H9 (cell line): ENCODE measurements at regions not wholly inside any gene's neighbourhood (a gene's known extent, or its start where the extent isn't known, plus 50 kb on each side); places are given as distances from the start of the nearest gene placed in this dataset.

Experiments
- DNase-seq: peaks from one replicate; pipeline ENCODE4 v3.0.0-alpha.2; 2017
- H2AFZ ChIP-seq: one replicate; pipeline ENCODE4 v1.6.1; 2013; ENCODE audit warnings: mild to moderate bottlenecking, low read length, control low read depth, moderate library complexity
- H2AK5ac ChIP-seq: 2 replicates; pipeline ENCODE4 v1.6.1; 2013; ENCODE audit warnings: low read length, control low read depth, mixed read lengths; ENCODE audit not compliant: insufficient read length
- H2BK120ac ChIP-seq: one replicate; pipeline ENCODE4 v1.6.1; 2013; ENCODE audit warnings: low read depth, mild to moderate bottlenecking, low read length, control low read depth, inconsistent platforms; ENCODE audit not compliant: poor library complexity, severe bottlenecking
- H2BK12ac ChIP-seq: 2 replicates; pipeline ENCODE4 v1.6.1; 2013; ENCODE audit warnings: low read length, control low read depth, mixed read lengths, low read depth; ENCODE audit not compliant: insufficient read length
- H2BK15ac ChIP-seq: 2 replicates; pipeline ENCODE4 v1.6.1; 2013; ENCODE audit warnings: low read depth, low read length, control low read depth
- H2BK20ac ChIP-seq: one replicate; pipeline ENCODE4 v1.6.1; 2013; ENCODE audit warnings: low read depth, mild to moderate bottlenecking, low read length, control low read depth, inconsistent platforms; ENCODE audit not compliant: poor library complexity, severe bottlenecking
- H2BK5ac ChIP-seq: 2 replicates; pipeline ENCODE4 v1.6.1; 2013; ENCODE audit warnings: low read length, control low read depth, mixed read lengths; ENCODE audit not compliant: insufficient read length
- H3K14ac ChIP-seq: 2 replicates; pipeline ENCODE4 v1.6.1; 2013; ENCODE audit warnings: low read length, control low read depth; ENCODE audit not compliant: insufficient read depth
- H3K18ac ChIP-seq: 2 replicates; pipeline ENCODE4 v1.6.1; 2013; ENCODE audit warnings: low read depth, mild to moderate bottlenecking, mixed read lengths, low read length, control low read depth; ENCODE audit not compliant: insufficient read length
- H3K23ac ChIP-seq: 2 replicates; pipeline ENCODE4 v1.6.1; 2013; ENCODE audit warnings: low read length, control low read depth, mixed read lengths, low read depth; ENCODE audit not compliant: insufficient read length
- H3K23me2 ChIP-seq: 2 replicates; pipeline ENCODE4 v1.6.1; 2013; ENCODE audit warnings: low read depth, mild to moderate bottlenecking, mixed read lengths, low read length, control low read depth; ENCODE audit not compliant: insufficient read length, poor library complexity, severe bottlenecking
- H3K27ac ChIP-seq: 2 replicates; pipeline ENCODE4 v1.5.1; 2013; ENCODE audit warnings: low read length, control low read depth, mixed read lengths, low read depth; ENCODE audit not compliant: insufficient read length
- H3K27me3 ChIP-seq: 2 replicates; pipeline ENCODE4 v1.6.1; 2013; ENCODE audit warnings: low read length, control low read depth, inconsistent platforms; ENCODE audit not compliant: insufficient read depth
- H3K4ac ChIP-seq: 2 replicates; pipeline ENCODE4 v1.6.1; 2013; ENCODE audit warnings: low read depth, mild to moderate bottlenecking, control low read depth, inconsistent platforms, low read length, moderate library complexity
- H3K4me1 ChIP-seq: 2 replicates; pipeline ENCODE4 v1.6.1; 2013; ENCODE audit warnings: low read length, control low read depth, inconsistent platforms; ENCODE audit not compliant: insufficient read depth
- H3K4me2 ChIP-seq: 2 replicates; pipeline ENCODE4 v1.6.1; 2013; ENCODE audit warnings: low read length, control low read depth, mixed read lengths; ENCODE audit not compliant: insufficient read length, insufficient read depth
- H3K56ac ChIP-seq: 2 replicates; pipeline ENCODE4 v1.6.1; 2013; ENCODE audit warnings: low read depth, mild to moderate bottlenecking, mixed read lengths, low read length, control low read depth; ENCODE audit not compliant: insufficient read length
- H3K79me1 ChIP-seq: 2 replicates; pipeline ENCODE4 v1.6.1; 2013; ENCODE audit warnings: low read depth, mild to moderate bottlenecking, moderate library complexity, low read length, control low read depth, inconsistent platforms; ENCODE audit not compliant: insufficient read depth, poor library complexity, severe bottlenecking
- H3K79me2 ChIP-seq: 2 replicates; pipeline ENCODE4 v1.6.1; 2013; ENCODE audit warnings: low read length, control low read depth, inconsistent platforms; ENCODE audit not compliant: insufficient read depth
- H3K9ac ChIP-seq: 2 replicates; pipeline ENCODE4 v1.6.1; 2013; ENCODE audit warnings: low read length, control low read depth, mixed read lengths; ENCODE audit not compliant: insufficient read length; ENCODE audit errors: extremely low read depth
- H3K9me3 ChIP-seq: one replicate; pipeline ENCODE4 v1.6.1; 2013; ENCODE audit warnings: low read depth, low read length, inconsistent platforms; ENCODE audit not compliant: control insufficient read depth
- H3T11ph ChIP-seq: one replicate; pipeline ENCODE4 v1.6.1; 2013; ENCODE audit warnings: mild to moderate bottlenecking, low read length, control low read depth, inconsistent platforms
- H4K20me1 ChIP-seq: one replicate; pipeline ENCODE4 v1.6.1; 2013; ENCODE audit not compliant: control insufficient read depth, insufficient read length, insufficient read depth
- H4K5ac ChIP-seq: 2 replicates; pipeline ENCODE4 v1.6.1; 2013; ENCODE audit warnings: low read depth, mild to moderate bottlenecking, mixed read lengths, low read length, control low read depth; ENCODE audit not compliant: insufficient read length
- H4K8ac ChIP-seq: replicated peaks from 2 replicates; pipeline ENCODE4 v1.6.1; 2013; ENCODE audit warnings: low read length, control low read depth, mixed read lengths, low read depth; ENCODE audit not compliant: insufficient read length
- H4K91ac ChIP-seq: 2 replicates; pipeline ENCODE4 v1.6.1; 2013; ENCODE audit warnings: low read depth, mild to moderate bottlenecking, moderate library complexity, mixed read lengths, low read length, control low read depth; ENCODE audit not compliant: insufficient read length
- H3K27ac Mint-ChIP-seq, 3 experiments: 2 replicates in 2 of 3; 3 replicates in 1 of 3; pipeline ENCODE4 v1.8.0; 2020 to 2021; ENCODE audit warnings: mixed read lengths in 3 of 3, mild to moderate bottlenecking in 1 of 3, moderate library complexity in 1 of 3
- H3K27me3 Mint-ChIP-seq: 2 replicates; pipeline ENCODE4 v1.8.0; 2021; ENCODE audit warnings: low read depth, mild to moderate bottlenecking, moderate library complexity, mixed read lengths
- H3K36me3 Mint-ChIP-seq, 3 experiments: 2 replicates in 2 of 3; 3 replicates in 1 of 3; pipeline ENCODE4 v1.8.0; 2020 to 2021; ENCODE audit warnings: low read depth in 3 of 3, mixed read lengths in 3 of 3; ENCODE audit not compliant: insufficient read depth in 1 of 3
- H3K4me1 Mint-ChIP-seq, 2 experiments: 2 replicates each; pipeline ENCODE4 v1.8.0; 2020; ENCODE audit warnings: mixed read lengths in 2 of 2
- H3K4me3 Mint-ChIP-seq, 2 experiments: 2 replicates in 1 of 2; 3 replicates in 1 of 2; pipeline ENCODE4 v1.8.0; 2020 to 2021; ENCODE audit warnings: mild to moderate bottlenecking in 2 of 2, mixed read lengths in 2 of 2, moderate library complexity in 1 of 2
- H3K9me3 Mint-ChIP-seq, 2 experiments: 2 replicates in 1 of 2; 3 replicates in 1 of 2; pipeline ENCODE4 v1.8.0; 2020; ENCODE audit warnings: mild to moderate bottlenecking in 2 of 2, mixed read lengths in 2 of 2, moderate library complexity in 1 of 2
- CTCF ChIP-seq: fragments of 200-600 bp; sonication (generic); conservative IDR thresholded peaks from 3 replicates; pipeline ENCODE4 v1.8.0; 2021; ENCODE audit warnings: antibody characterized with exemption, mild to moderate bottlenecking
- WGBS: extraction: QIAGEN DNeasy Blood & Tissue Kit; methylation state at CpG from one replicate; pipeline ENCODE4 v1.1.7; 2013; ENCODE audit warnings: missing lambda C conversion rate, low lambda C conversion rate, mixed read lengths; ENCODE audit not compliant: insufficient read length; ENCODE audit errors: extremely low coverage; 5-methylcytosine and 5-hydroxymethylcytosine counted together

- Mint-ChIP-seq H3K4me3 (no peak overlapping the region), H3K36me3 (no peaks in the 10 kb centered on the region), H3K27me3 (no peaks in the 10 kb centered on the region), H3K9me3 (no peaks in the 10 kb centered on the region), H3K27ac (no peak overlapping the region), H3K4me1 (no peaks in the 10 kb centered on the region)
- no peak overlapping the region for H3K18ac ChIP-seq
- H2AK5ac ChIP-seq, result no peak overlapping the region
- H3K27me3 ChIP-seq, result no peaks in the 10 kb centered on the region
- TF ChIP-seq CTCF, result no peak
- H3K4me2 ChIP-seq, result no peak overlapping the region
- H4K20me1 ChIP-seq, result no peaks in the 10 kb centered on the region
- H2BK15ac ChIP-seq, result no peak overlapping the region
- no peaks in the 10 kb centered on the region for H3K9me3 ChIP-seq
- no CpG with 5 or more reads among the region's 5 CpGs for WGBS
- H2BK5ac ChIP-seq, result no peak overlapping the region
- no peak overlapping the region for H3K56ac ChIP-seq
- no peak overlapping the region for H2AFZ ChIP-seq
- no peak overlapping the region for H3K4ac ChIP-seq
- no peak overlapping the region for H3K9ac ChIP-seq
- no peak overlapping the region for H3T11ph ChIP-seq
- no peak overlapping the region for H2BK12ac ChIP-seq
- no peak overlapping the region for H3K14ac ChIP-seq
- H4K91ac ChIP-seq, result no peak overlapping the region
- no peaks in the 10 kb centered on the region for H3K23me2 ChIP-seq
- H4K5ac ChIP-seq, result no peak overlapping the region
- no peak for DNase-seq
- H3K79me2 ChIP-seq, result no peaks in the 10 kb centered on the region
- no peak overlapping the region for H3K23ac ChIP-seq
- no peak overlapping the region for H3K27ac ChIP-seq
- no peak overlapping the region for H2BK120ac ChIP-seq
- no peak overlapping the region for H4K8ac ChIP-seq
- no peaks in the 10 kb centered on the region for H3K4me1 ChIP-seq
- no peaks in the 10 kb centered on the region for H3K79me1 ChIP-seq
- H2BK20ac ChIP-seq, result no peak overlapping the region
Observed at GRCh38 chr2:48229063-48229462, 85.4 kb upstream of the FOXN2 start.
